NCI-H446 (cell line): ENCODE measurements at regions not wholly inside any gene's neighbourhood (a gene's known extent, or its start where the extent isn't known, plus 50 kb on each side); places are given as distances from the start of the nearest gene placed in this dataset.
"Not testable (repeated sequence)": the region's sequence is repeated elsewhere in the genome, so short reads cannot be mapped to it uniquely, and the experiment has no call there.

Experiments used
- DNase-seq, 2 experiments: peaks; one replicate each; lab custom pipeline; 2025; lab: John Stamatoyannopoulos, UW

- DNase-seq = no peak
Observed at GRCh38 chr11:69950120-69950519, 128.0 kb upstream of the ANO1 start.

- DNase-seq = no peak
Observed at GRCh38 chr11:69950621-69951020, 127.5 kb upstream of the ANO1 start.

GRCh38 chr11:69951821-69952220 is 126.3 kb upstream of the ANO1 start:
- DNase-seq = no peak

GRCh38 chr11:69952229-69952975 is 125.7 kb upstream of the ANO1 start:
- DNase-seq = not testable (repeated sequence)

GRCh38 chr11:69953356-69953755 is 124.8 kb upstream of the ANO1 start:
- no peak for DNase-seq

- DNase-seq = no peak
Observed at GRCh38 chr11:69954756-69955155, 123.4 kb upstream of the ANO1 start.

- DNase-seq = no peak
Observed at GRCh38 chr11:69956669-69957190, 121.4 kb upstream of the ANO1 start.

GRCh38 chr11:69957849-69958248 is 120.3 kb upstream of the ANO1 start:
- DNase-seq = no peak

GRCh38 chr11:69958308-69958707 is 119.8 kb upstream of the ANO1 start:
- no peak for DNase-seq

- DNase-seq = no peak
Observed at GRCh38 chr11:69959461-69959860, 118.7 kb upstream of the ANO1 start.

GRCh38 chr11:69961738-69962137 is 116.4 kb upstream of the ANO1 start:
- no peak for DNase-seq

GRCh38 chr11:69962152-69962551 is 116.0 kb upstream of the ANO1 start:
- DNase-seq = no peak

GRCh38 chr11:69963533-69964246 is 114.4 kb upstream of the ANO1 start:
- DNase-seq = no peak

- no peak for DNase-seq
Observed at GRCh38 chr11:69964247-69964643, 113.9 kb upstream of the ANO1 start.

- DNase-seq = no peak
Observed at GRCh38 chr11:69965821-69966582, 112.1 kb upstream of the ANO1 start.

GRCh38 chr11:69966583-69966835 is 111.6 kb upstream of the ANO1 start:
- no peak for DNase-seq

GRCh38 chr11:69966910-69967483 is 111.1 kb upstream of the ANO1 start:
- DNase-seq = no peak

- no peak for DNase-seq
Observed at GRCh38 chr11:69967484-69967883, 110.6 kb upstream of the ANO1 start.

- DNase-seq = no peak
Observed at GRCh38 chr11:69968396-69969347, 109.4 kb upstream of the ANO1 start.

GRCh38 chr11:69969890-69970784 is 108.0 kb upstream of the ANO1 start:
- DNase-seq = no peak
